T-helper 2 cell treated with Interferon-gamma antibody and Interleukin-4, amounts not matched to agents 5 μg/mL and 100 μg/mL, for 36 hours (primary cell): ENCODE measurements at regions not wholly inside any gene's neighbourhood (a gene's known extent, or its start where the extent isn't known, plus 50 kb on each side); places are given as distances from the start of the nearest gene placed in this dataset.

Source experiments
- DNase-seq: peaks from one replicate; pipeline ENCODE4 v3.0.0; 2021; ENCODE audit warnings: low spot score
- H3K27ac Mint-ChIP-seq: one replicate; pipeline ENCODE4 v1.8.0; 2021; ENCODE audit warnings: mild to moderate bottlenecking, mixed read lengths
- H3K27me3 Mint-ChIP-seq: one replicate; pipeline ENCODE4 v1.8.0; 2021; ENCODE audit warnings: low read depth, mixed read lengths
- H3K36me3 Mint-ChIP-seq: one replicate; pipeline ENCODE4 v1.8.0; 2021; ENCODE audit warnings: low read depth, mixed read lengths
- H3K4me1 Mint-ChIP-seq: one replicate; pipeline ENCODE4 v1.8.0; 2021; ENCODE audit warnings: low read depth, mixed read lengths
- H3K4me3 Mint-ChIP-seq: one replicate; pipeline ENCODE4 v1.8.0; 2022; ENCODE audit warnings: mild to moderate bottlenecking, moderate library complexity, mixed read lengths
- H3K9me3 Mint-ChIP-seq: one replicate; pipeline ENCODE4 v1.8.0; 2021; ENCODE audit warnings: mixed read lengths

DNA sequence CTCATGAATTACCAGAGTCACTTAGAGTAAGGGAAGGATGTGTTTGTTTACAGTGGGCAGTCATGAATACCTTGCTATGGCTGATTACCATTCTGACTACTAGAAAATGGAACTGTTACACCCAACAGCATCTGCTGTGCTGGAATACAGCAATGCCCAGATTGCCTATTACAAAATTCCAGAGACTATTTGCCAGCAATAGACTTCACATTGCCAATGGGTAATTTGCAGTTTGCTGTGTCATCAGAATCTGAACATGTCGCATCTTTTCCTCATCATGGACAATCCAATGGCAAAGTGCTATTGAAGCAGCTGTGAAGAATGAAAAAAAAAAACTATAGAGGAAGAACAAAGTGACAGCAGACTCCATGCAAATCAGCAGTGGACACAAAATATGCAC is 356.6 kb downstream of the CXXC4 start:
- Mint-ChIP-seq H3K9me3 (peaks cover 31% of the 10 kb centered on the region), H3K4me3 (no peak overlapping the region), H3K4me1 (no peaks in the 10 kb centered on the region), H3K36me3 (no peaks in the 10 kb centered on the region), H3K27ac (no peak overlapping the region), H3K27me3 (no peaks in the 10 kb centered on the region)
- no peak for DNase-seq

GRCh38 chr4:104129243-104129642 is 365.5 kb downstream of the CXXC4 start:
- Mint-ChIP-seq H3K4me3 (no peak overlapping the region), H3K36me3 (no peaks in the 10 kb centered on the region), H3K9me3 (peaks cover 10% of the 10 kb centered on the region), H3K4me1 (no peaks in the 10 kb centered on the region), H3K27ac (no peak overlapping the region), H3K27me3 (no peaks in the 10 kb centered on the region)
- no peak for DNase-seq

DNA sequence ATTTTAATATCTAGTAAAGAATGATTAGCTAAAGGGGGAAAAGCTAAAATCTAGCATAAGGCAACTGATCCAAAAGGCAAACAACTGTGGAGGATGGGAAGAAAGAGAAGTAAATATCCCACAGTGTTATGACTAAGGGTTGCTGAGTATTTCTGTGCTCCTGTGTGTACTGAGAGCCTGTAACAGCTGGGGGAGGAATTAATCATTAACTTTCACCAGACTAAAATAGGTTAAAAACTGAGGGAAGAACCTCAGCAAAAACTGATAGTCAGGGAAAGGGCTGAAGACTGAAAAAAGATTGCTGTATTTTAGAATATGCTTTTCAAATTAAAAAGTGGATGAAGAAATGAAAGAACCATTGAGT is 365.9 kb downstream of the CXXC4 start:
- Mint-ChIP-seq H3K36me3 (no peaks in the 10 kb centered on the region), H3K27me3 (no peaks in the 10 kb centered on the region), H3K9me3 (peaks cover 10% of the 10 kb centered on the region), H3K27ac (no peak overlapping the region), H3K4me3 (no peak overlapping the region), H3K4me1 (no peaks in the 10 kb centered on the region)
- no peak for DNase-seq

- no peaks in the 10 kb centered on the region for H3K4me1 Mint-ChIP-seq
- peaks cover 8% of the 10 kb centered on the region for H3K9me3 Mint-ChIP-seq
- DNase-seq, result no peak
- H3K27me3 Mint-ChIP-seq, result no peaks in the 10 kb centered on the region
- H3K27ac Mint-ChIP-seq, result no peak overlapping the region
- no peaks in the 10 kb centered on the region for H3K36me3 Mint-ChIP-seq
- no peak overlapping the region for H3K4me3 Mint-ChIP-seq
These were observed 366.5 kb downstream of the CXXC4 start for GRCh38 chr4:104128031-104128849.

DNA sequence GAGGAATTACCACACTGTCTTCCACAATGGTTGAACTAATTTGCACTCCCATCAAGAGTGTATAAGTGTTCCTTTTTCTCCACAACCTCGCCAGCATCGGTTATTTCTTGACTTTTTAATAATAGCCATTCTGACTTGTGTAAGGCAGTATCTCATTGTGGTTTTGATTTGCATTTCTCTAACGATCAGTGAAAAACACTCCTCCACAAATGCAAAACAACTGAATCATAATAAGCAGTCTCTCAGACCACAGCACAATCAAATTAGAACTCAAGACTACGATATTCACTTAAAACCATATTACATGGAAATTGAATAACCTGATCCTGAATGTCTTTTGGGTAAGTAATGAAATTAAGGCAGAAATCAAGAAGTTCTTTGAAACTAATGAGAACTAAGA is 371.7 kb downstream of the CXXC4 start:
- no peak for DNase-seq
- no peaks in the 10 kb centered on the region for H3K36me3 Mint-ChIP-seq
- H3K4me1 Mint-ChIP-seq, result no peaks in the 10 kb centered on the region
- H3K27me3 Mint-ChIP-seq, result no peaks in the 10 kb centered on the region
- H3K4me3 Mint-ChIP-seq, result no peak overlapping the region
- H3K9me3 Mint-ChIP-seq, result peaks cover 15% of the 10 kb centered on the region
- no peak overlapping the region for H3K27ac Mint-ChIP-seq

- H3K27ac Mint-ChIP-seq, result no peak overlapping the region
- no peaks in the 10 kb centered on the region for H3K36me3 Mint-ChIP-seq
- H3K4me1 Mint-ChIP-seq, result no peaks in the 10 kb centered on the region
- H3K9me3 Mint-ChIP-seq, result peaks cover 19% of the 10 kb centered on the region
- DNase-seq, result no peak
- no peaks in the 10 kb centered on the region for H3K27me3 Mint-ChIP-seq
- H3K4me3 Mint-ChIP-seq, result no peak overlapping the region
These were observed 376.9 kb downstream of the CXXC4 start for GRCh38 chr4:104117776-104118175.

DNA sequence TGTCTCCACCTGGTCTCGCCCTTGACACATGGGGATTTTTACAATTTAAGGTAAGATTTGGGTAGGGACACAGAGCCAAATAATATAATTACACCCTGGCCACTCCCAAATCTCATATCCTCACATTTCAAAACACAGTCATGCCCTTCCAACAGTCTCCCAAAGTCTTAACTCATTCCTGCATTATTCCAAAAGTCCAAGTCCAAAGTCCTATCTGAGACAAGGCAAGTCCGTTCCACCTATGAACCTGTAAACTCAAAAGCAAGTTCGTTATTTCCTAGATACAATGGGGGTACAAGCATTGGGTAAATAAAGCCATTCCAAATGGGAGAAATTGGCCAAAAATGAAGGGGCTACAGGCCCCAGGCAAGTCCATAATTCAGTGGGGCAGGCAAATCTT is 380.8 kb downstream of the CXXC4 start:
- peaks cover 23% of the 10 kb centered on the region for H3K9me3 Mint-ChIP-seq
- no peak overlapping the region for H3K4me3 Mint-ChIP-seq
- no peaks in the 10 kb centered on the region for H3K4me1 Mint-ChIP-seq
- H3K36me3 Mint-ChIP-seq, result no peaks in the 10 kb centered on the region
- no peak overlapping the region for H3K27ac Mint-ChIP-seq
- DNase-seq, result no peak
- H3K27me3 Mint-ChIP-seq, result no peaks in the 10 kb centered on the region

GRCh38 chr4:104099141-104099540 is 379.4 kb upstream of the TACR3 start:
- no peak overlapping the region for H3K27ac Mint-ChIP-seq
- H3K4me3 Mint-ChIP-seq, result no peak overlapping the region
- H3K4me1 Mint-ChIP-seq, result no peaks in the 10 kb centered on the region
- H3K36me3 Mint-ChIP-seq, result no peaks in the 10 kb centered on the region
- H3K9me3 Mint-ChIP-seq, result peaks cover 56% of the 10 kb centered on the region
- DNase-seq, result no peak
- no peaks in the 10 kb centered on the region for H3K27me3 Mint-ChIP-seq

DNA sequence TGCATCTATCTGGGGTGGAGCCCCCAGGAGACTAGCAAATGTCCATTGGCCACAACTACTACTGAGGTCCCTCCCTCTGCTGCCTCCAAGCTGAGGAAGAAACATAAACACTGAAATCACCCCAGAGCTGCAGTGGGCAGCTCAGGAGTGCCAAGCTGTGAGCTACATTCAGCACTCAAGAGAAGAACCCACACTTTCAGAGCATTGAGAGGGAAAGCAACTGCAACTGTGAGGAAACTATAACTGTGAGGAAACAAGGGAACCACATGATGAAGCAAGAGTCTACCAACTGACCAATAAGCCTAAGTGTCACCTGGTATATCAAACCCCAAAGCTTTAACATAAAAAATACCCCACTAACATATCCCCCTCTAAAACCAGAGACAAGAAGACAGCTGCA is 373.5 kb upstream of the TACR3 start:
- no peak for DNase-seq
- Mint-ChIP-seq H3K27ac (no peak overlapping the region), H3K27me3 (no peaks in the 10 kb centered on the region), H3K9me3 (peaks cover 42% of the 10 kb centered on the region), H3K4me3 (no peak overlapping the region), H3K36me3 (no peaks in the 10 kb centered on the region), H3K4me1 (no peaks in the 10 kb centered on the region)

GRCh38 chr4:104073229-104073628 is 353.4 kb upstream of the TACR3 start:
- DNase-seq, result no peak
- H3K9me3 Mint-ChIP-seq, result peaks cover 5% of the 10 kb centered on the region
- H3K27me3 Mint-ChIP-seq, result no peaks in the 10 kb centered on the region
- H3K4me1 Mint-ChIP-seq, result no peaks in the 10 kb centered on the region
- H3K36me3 Mint-ChIP-seq, result no peaks in the 10 kb centered on the region
- no peak overlapping the region for H3K27ac Mint-ChIP-seq
- no peak overlapping the region for H3K4me3 Mint-ChIP-seq

- no peak for DNase-seq
- Mint-ChIP-seq H3K4me3 (no peak overlapping the region), H3K27me3 (no peaks in the 10 kb centered on the region), H3K36me3 (no peaks in the 10 kb centered on the region), H3K27ac (no peak overlapping the region), H3K9me3 (peaks cover 5% of the 10 kb centered on the region), H3K4me1 (no peaks in the 10 kb centered on the region)
These were observed 346.7 kb upstream of the TACR3 start for GRCh38 chr4:104066533-104066932.

DNA sequence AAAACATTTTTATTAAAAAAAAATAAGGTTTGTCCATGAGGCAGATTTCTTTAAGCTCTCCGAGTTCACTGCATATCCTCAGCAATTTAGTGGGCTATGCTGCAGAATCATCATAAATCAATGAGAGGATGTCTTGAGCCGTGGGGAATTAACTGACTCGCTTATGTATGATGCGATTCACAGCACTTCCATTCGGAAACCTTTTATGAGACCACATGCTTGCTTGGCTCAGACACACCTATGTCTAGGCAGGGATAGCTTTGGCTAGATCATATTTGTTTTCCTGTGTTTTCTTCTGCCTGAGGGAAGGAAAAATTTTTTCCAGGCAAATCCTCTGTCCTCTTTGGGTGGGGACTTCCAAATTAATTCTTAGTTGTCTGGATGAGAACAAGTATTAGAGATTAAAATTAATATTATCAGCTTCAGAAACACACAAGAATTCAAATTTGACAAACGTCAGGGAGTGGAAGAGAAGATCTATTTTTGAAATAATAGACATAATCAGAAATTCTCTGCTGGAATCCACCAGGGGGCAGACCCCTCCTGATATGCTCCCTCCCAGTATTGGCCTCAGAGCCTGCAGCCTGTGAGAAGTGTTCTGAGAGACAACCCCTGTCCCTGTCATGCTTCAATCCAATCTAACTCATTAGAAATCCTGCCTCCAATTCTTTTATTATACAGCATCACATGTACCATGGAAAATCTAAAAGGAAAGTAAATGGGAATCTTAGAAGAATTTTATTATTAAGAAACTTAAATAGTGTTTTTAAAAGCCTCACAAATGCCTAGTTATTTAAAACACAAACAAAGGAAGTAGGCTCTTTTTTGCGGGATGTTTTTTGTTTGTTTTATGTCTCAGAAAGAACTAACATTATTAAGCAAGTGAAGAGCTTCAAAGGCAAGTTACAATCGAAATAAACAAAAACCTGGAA is 345.1 kb upstream of the TACR3 start:
- no peak for DNase-seq
- no peak overlapping the region for H3K4me3 Mint-ChIP-seq
- H3K27ac Mint-ChIP-seq, result no peak overlapping the region
- no peaks in the 10 kb centered on the region for H3K9me3 Mint-ChIP-seq
- H3K27me3 Mint-ChIP-seq, result no peaks in the 10 kb centered on the region
- no peaks in the 10 kb centered on the region for H3K36me3 Mint-ChIP-seq
- H3K4me1 Mint-ChIP-seq, result no peaks in the 10 kb centered on the region

GRCh38 chr4:104063341-104063740 is 343.6 kb upstream of the TACR3 start:
- no peak overlapping the region for H3K27ac Mint-ChIP-seq
- no peaks in the 10 kb centered on the region for H3K9me3 Mint-ChIP-seq
- H3K36me3 Mint-ChIP-seq, result no peaks in the 10 kb centered on the region
- H3K4me3 Mint-ChIP-seq, result no peak overlapping the region
- no peak for DNase-seq
- no peaks in the 10 kb centered on the region for H3K4me1 Mint-ChIP-seq
- H3K27me3 Mint-ChIP-seq, result no peaks in the 10 kb centered on the region

GRCh38 chr4:104044369-104044768 is 324.6 kb upstream of the TACR3 start:
- Mint-ChIP-seq H3K36me3 (peaks cover 1% of the 10 kb centered on the region), H3K27ac (no peak overlapping the region), H3K4me1 (no peaks in the 10 kb centered on the region), H3K9me3 (peaks cover 8% of the 10 kb centered on the region), H3K27me3 (no peaks in the 10 kb centered on the region), H3K4me3 (no peak overlapping the region)
- no peak for DNase-seq
